Erythroblast (primary cell): ENCODE measurements at regions not wholly inside any gene's neighbourhood (a gene's known extent, or its start where the extent isn't known, plus 50 kb on each side); places are given as distances from the start of the nearest gene placed in this dataset.
"Not testable (repeated sequence)": the region's sequence is repeated elsewhere in the genome, so short reads cannot be mapped to it uniquely, and the experiment has no call there.

ENCODE experiments used
- DNase-seq, 2 experiments: peaks; one replicate each; lab custom pipeline; 2025; lab: John Stamatoyannopoulos, UW
- GATA1 ChIP-seq: IDR thresholded peaks from 2 replicates; pipeline ENCODE4 v1.6.1; 2011; ENCODE audit warnings: low read depth, mild to moderate bottlenecking, control low read depth, low read length, moderate library complexity
- POLR2A ChIP-seq: IDR thresholded peaks from 2 replicates; pipeline ENCODE4 v1.6.1; 2011; ENCODE audit warnings: mild to moderate bottlenecking, low read length

DNA sequence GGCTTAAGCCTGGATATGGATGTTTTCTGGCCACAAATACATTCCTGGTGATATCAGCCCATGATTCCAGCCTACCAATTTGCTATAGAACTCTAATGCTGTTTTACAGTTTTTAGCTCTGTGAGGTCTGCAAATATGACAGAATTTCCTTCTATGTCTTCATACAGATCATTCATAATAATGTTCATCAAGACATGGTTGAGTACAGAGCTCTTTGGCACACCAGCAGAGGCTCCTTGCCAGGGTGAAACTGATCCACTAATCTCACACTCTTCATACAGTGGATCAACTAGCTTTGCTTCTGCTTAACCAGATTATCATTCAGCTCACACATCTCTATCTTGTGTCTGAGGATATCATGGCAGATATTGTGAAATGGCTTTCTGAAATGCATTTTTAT, 672.1 kb downstream of the STK39 start:
- TF ChIP-seq POLR2A (no peak), GATA1 (no peak)
- DNase-seq, result no peak

DNA sequence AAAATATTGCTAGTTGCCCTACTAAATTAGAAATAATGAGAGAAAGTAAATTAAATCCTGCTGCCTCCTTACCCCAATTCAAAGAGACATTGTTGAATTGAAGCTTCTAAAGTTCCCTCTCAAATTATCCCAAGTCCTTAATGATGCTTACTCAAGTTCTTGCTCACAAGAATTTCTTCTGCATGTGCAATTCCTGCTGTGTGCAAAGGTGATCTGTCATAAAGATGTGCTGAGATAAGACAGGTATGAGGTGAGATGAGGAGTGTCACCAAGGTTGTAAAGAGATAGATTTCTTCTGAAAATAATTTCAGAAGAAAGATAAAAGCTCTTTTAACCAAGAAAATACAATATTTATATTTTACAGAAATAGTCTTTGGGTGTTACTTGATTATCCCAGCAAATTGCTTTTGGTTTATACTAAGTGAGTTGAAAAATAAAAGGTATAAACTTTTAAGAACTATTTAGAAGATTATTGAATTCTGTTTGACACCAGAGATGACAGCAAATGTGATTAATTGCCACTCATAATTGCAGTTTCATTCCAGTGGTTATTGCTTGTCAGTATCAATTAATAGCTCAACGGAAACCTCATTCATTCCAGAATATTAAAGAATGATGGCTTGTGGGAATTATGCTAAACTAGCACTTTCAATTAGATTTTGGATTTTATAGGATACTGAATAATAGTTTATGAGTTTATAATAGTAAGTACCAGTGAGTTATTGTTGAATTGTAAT, 674.3 kb downstream of the STK39 start:
- TF ChIP-seq GATA1 (no peak), POLR2A (no peak)

DNA sequence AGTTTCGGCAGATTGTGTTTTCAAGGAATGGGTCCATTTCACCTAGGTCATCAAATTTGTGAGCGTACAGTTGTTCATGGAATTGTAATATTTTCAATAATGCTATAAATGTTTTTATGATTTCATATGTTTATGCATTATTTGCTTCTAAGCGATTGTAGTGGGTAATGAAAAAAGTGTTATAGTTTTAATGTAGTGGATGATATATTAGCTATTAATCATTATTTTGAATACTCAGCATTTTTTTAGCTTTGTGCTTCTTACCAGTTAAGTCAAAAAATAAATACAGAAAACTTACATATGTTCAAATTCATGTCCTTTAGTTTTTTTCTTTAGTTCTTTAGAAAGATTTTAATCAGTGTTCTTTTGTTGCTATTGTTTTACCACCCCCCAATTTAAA, 677.0 kb downstream of the STK39 start:
- TF ChIP-seq GATA1, result no peak

More for the DNA sequence above, 674.3 kb downstream of the STK39 start:
- no peak for DNase-seq

GRCh38 chr2:167563885-167564619, 675.8 kb downstream of the XIRP2 start:
- DNase-seq, result not testable (repeated sequence)

More for the DNA sequence above, 677.0 kb downstream of the STK39 start:
- DNase-seq, result no peak

DNA sequence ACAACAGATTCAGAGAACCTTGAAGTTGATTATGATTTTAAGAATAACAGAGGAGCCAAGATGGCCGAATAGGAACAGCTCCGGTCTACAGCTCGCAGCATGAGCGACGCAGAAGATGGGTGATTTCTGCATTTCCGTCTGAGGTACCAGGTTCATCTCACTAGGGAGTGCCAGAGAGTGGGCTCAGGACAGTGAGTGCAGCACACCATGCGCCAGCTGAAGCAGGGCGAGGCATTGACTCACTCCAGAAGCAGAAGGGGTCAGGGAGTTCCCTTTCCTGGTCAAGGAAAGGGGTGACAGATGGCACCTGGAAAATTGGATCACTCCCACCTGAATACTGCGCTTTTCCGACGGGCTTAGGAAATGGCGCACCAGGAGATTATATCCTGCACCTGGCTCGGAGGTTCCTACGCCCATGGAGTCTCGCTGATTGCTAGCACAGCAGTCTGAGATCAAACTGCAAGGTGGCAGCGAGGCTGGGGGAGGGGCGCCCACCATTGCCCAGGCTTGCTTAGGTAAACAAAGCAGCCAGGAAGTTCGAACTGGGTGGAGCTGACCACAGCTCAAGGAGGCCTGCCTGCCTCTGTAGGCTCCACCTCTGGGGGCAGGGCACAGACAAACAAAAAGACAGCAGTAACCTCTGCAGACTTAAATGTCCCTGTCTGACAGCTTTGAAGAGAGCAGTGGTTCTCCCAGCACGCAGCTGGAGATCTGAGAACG, 670.2 kb downstream of the XIRP2 start:
- not testable (repeated sequence) for DNase-seq

- no peak for DNase-seq
- TF ChIP-seq POLR2A (no peak), GATA1 (no peak)
These were observed 666.9 kb downstream of the XIRP2 start for GRCh38 chr2:167555098-167555720.

GRCh38 chr2:167553635-167554034, 665.4 kb downstream of the XIRP2 start:
- no peak for DNase-seq
- TF ChIP-seq POLR2A, result no peak
- TF ChIP-seq GATA1, result no peak

GRCh38 chr2:167551416-167551815, 663.1 kb downstream of the XIRP2 start:
- DNase-seq, result no peak
- TF ChIP-seq POLR2A (no peak), GATA1 (no peak)

DNA sequence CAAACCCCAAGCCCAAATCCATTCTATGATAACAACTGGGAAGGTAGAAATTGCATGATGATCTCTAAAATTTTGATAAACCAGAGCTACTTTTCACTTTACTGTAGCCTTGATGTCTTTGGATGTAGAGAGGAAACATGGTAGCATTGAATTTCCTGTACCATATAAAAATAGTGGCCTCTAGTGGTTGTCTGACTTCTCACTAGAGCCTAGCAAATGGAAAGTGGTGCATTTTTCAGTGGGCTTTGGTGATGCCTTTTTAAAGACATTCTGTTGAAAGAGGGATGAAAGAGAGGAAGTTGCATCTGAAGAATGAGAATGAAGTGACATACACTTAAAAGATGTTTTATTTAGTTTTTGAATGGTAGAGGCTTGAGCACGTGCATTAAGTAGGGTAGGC, 662.2 kb downstream of the XIRP2 start:
- TF ChIP-seq POLR2A (no peak), GATA1 (no peak)
- no peak for DNase-seq

DNA sequence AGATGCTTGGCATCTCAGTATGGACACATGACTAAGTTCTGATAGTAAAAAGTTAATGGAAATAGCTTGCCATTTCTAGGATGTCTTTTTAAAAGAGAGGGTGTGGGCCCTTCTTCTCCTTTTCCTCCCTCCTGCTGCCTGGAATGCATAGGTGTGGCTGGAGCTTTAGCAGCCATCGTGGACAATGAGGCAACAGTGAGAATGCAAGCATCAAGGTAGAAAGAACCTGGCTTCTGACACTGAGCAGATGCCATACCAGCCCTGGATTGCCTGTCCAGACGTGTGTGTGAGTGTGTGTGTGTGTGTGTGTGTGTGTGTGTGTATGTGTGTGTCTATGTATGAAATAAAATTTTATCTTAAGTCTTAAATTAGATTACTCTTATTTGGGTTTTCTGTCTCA, 660.1 kb downstream of the XIRP2 start:
- TF ChIP-seq GATA1 (no peak), POLR2A (no peak)

DNA sequence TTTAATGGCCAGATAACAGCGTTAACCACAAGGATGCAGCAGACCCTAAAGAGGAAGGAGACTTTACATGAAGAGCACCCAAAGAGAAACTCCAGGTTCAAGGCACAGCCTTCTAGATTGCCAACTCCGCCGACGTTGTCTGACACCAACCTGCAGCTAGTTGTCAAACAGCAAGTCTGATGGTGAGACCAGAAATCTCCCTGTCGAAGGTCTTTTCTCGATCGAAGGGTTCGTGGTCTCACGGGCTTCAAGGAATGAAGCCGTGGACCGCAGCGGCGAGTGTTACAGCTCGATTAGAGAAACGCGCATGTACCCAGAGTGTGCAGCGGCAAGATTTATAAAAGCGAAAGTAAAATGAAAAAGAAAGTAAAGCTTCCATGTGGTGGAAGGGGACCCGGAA, 656.3 kb downstream of the XIRP2 start:
- no peak for DNase-seq
- no peak for TF ChIP-seq POLR2A
- no peak for TF ChIP-seq GATA1

More for the DNA sequence above, 660.1 kb downstream of the XIRP2 start:
- DNase-seq, result no peak

GRCh38 chr2:167543721-167544120, 655.4 kb downstream of the XIRP2 start:
- DNase-seq, result no peak
- TF ChIP-seq GATA1 (no peak), POLR2A (no peak)

DNA sequence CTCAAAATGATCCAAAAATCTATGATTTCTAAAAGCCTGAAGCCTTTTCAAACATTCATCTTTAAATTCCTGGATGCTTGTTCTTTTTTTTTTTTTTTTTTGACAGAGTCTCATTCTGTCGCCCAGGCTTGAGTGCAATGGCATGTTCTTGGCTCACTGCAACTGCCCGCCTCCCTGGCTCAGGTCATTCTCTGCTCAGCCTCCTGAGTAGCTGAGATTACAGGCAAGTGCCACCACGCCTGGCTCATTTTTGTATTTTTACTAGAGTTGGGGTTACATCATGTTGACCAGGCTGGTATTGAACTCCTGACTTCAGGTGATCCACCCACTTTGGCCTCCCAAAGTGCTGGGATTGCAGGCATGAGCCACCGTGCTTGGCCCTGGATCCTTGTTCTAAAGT, 649.5 kb downstream of the XIRP2 start:
- TF ChIP-seq POLR2A, result no peak
- TF ChIP-seq GATA1, result no peak
- DNase-seq, result no peak

DNA sequence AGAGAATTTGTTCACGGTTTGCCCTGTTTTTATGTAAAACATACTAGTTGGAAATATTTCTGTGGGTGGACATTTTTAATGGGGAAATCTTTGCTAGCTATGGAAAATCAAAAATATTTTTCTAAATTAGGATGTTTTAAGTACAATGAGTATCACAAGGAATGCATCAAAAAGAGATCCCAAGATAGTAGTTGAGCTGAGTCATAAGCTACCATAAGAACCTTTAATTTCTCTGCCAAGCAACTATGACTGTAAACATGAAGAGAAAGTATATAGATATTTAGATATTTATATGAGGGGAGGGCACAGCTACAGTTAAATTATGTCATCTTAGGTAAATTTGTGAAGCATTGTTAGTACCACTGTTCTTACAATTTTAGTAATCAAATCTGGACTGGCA, 646.2 kb downstream of the XIRP2 start:
- TF ChIP-seq POLR2A (no peak), GATA1 (no peak)
- DNase-seq, result no peak
